HepG2 (cell line): ENCODE measurements at regions not wholly inside any gene's neighbourhood (a gene's known extent, or its start where the extent isn't known, plus 50 kb on each side); places are given as distances from the start of the nearest gene placed in this dataset.

ENCODE experiments used
- ATAC-seq: fragments of 200-7000 bp; cut with Tn5 transposase; 3 replicates; pipeline ENCODE4 v1.9.1; 2020; ENCODE audit warnings: mild to moderate bottlenecking, moderate library complexity
- BruUV-seq: library from RNA; stranded (reverse); fragments of 400-500 nt; replicated peaks from 2 replicates; lab custom pipeline; 2021; lab: Mats Ljungman, UMichigan
- CTCF ChIA-PET: fragments of 300-600 bp; formaldehyde crosslinking; extraction: SDS; loops from one replicate; lab custom pipeline; 2021; ENCODE audit warnings: low total read pairs, inconsistent platforms, low intra/inter-chr PET ratio; lab: Yijun Ruan, JAX
- POLR2A ChIA-PET: fragments of 350-600 bp; sonication (Branson Sonifier 250); formaldehyde crosslinking; loops from one replicate; lab custom pipeline; 2020; ENCODE audit warnings: antibody characterized with exemption, inconsistent platforms; lab: Yijun Ruan, JAX
- DNase-seq: peaks from one replicate; pipeline ENCODE4 v3.0.0-alpha.2; 2015; ENCODE audit warnings: low spot score
- FAIRE-seq: peaks from 3 replicates; lab custom pipeline; 2011; peaks lifted over from hg19 to GRCh38; lab: Jason Lieb, UNC
- H2AFZ ChIP-seq: one replicate; pipeline ENCODE4 v1.6.1; 2011; ENCODE audit warnings: low read length, inconsistent platforms
- H3K27ac ChIP-seq: fragments of 300-600 bp; 3 replicates; pipeline ENCODE4 v1.8.0; 2011; ENCODE audit warnings: mixed run types, mild to moderate bottlenecking, mixed read lengths, low read length, inconsistent platforms; ENCODE audit not compliant: insufficient read depth; ENCODE audit errors: extremely low read length
- H3K27me3 ChIP-seq, 2 experiments: fragments of 200-600 bp in 1 of 2; 2 replicates in 1 of 2; 3 replicates in 1 of 2; pipeline versions ENCODE4 v1.6.0 to v1.8.0; 2011; ENCODE audit warnings: low read length in 2 of 2, mild to moderate bottlenecking in 2 of 2, moderate library complexity in 2 of 2, inconsistent platforms in 1 of 2; ENCODE audit not compliant: insufficient read depth in 2 of 2, control insufficient read depth in 1 of 2
- H3K36me3 ChIP-seq, 2 experiments: fragments of 200-600 bp in 1 of 2; replicated peaks in 1 of 2; 2 replicates in 1 of 2; 3 replicates in 1 of 2; pipeline versions ENCODE4 v1.5.1 to v1.8.0; 2011; ENCODE audit warnings: low read length in 2 of 2, inconsistent platforms in 1 of 2; ENCODE audit not compliant: insufficient read depth in 2 of 2, control insufficient read depth in 1 of 2
- H3K4me1 ChIP-seq: 2 replicates; pipeline ENCODE4 v1.5.1; 2012; ENCODE audit warnings: low read length, inconsistent platforms; ENCODE audit not compliant: insufficient read depth
- H3K4me2 ChIP-seq: 2 replicates; pipeline ENCODE4 v1.6.0; 2011; ENCODE audit warnings: low read depth, low read length, inconsistent platforms
- H3K4me3 ChIP-seq, 3 experiments: fragments of 200-600 bp in 1 of 3; sonication (generic), shearing (Covaris generic) in 1 of 3; replicated peaks in 1 of 3; 2 replicates each; pipeline ENCODE4 v1.5.1; 2011 to 2016; ENCODE audit warnings: low read length in 3 of 3, inconsistent platforms in 2 of 3, low read depth in 2 of 3, mild to moderate bottlenecking in 2 of 3, control low read depth in 1 of 3, mixed read lengths in 1 of 3; ENCODE audit not compliant: insufficient read depth in 1 of 3
- H3K79me2 ChIP-seq: one replicate; pipeline ENCODE4 v1.6.1; 2011; ENCODE audit warnings: low read length, inconsistent platforms; ENCODE audit not compliant: insufficient read depth
- H3K9ac ChIP-seq: 2 replicates; pipeline ENCODE4 v1.6.0; 2011; ENCODE audit warnings: mild to moderate bottlenecking, low read depth, low read length, inconsistent platforms; ENCODE audit not compliant: insufficient read depth
- H3K9me3 ChIP-seq: 2 replicates; pipeline ENCODE4 v1.5.1; 2012; ENCODE audit warnings: mild to moderate bottlenecking, low read length
- H4K20me1 ChIP-seq: 2 replicates; pipeline ENCODE4 v1.6.0; 2011; ENCODE audit warnings: inconsistent platforms, mild to moderate bottlenecking, low read length, moderate library complexity; ENCODE audit not compliant: insufficient read depth
- ARNT2 ChIP-seq: sonication (generic); formaldehyde crosslinking; IDR thresholded peaks from 2 replicates; pipeline ENCODE4 v1.8.0; 2022; ENCODE audit warnings: mild to moderate bottlenecking, low read depth, missing genetic modification reagents, moderate library complexity
- KAT2B ChIP-seq: fragments of 150-350 bp; IDR thresholded peaks from 2 replicates; pipeline ENCODE4 v1.6.1; 2014; ENCODE audit warnings: low read depth, low read length, borderline replicate concordance
- KDM2A ChIP-seq: sonication (generic); formaldehyde crosslinking; IDR thresholded peaks from 2 replicates; pipeline ENCODE4 v1.4.0; 2020; ENCODE audit warnings: low read depth, missing genetic modification reagents, borderline replicate concordance
- KMT2B ChIP-seq: IDR thresholded peaks from 2 replicates; pipeline ENCODE4 v1.6.1; 2016; ENCODE audit warnings: missing genetic modification reagents, missing compliant biosample characterization
- MLX ChIP-seq: IDR thresholded peaks from 2 replicates; pipeline ENCODE4 v1.6.1; 2016
- RBAK ChIP-seq: sonication (generic); formaldehyde crosslinking; IDR thresholded peaks from 2 replicates; pipeline ENCODE4 v1.5.1; 2020; ENCODE audit warnings: mild to moderate bottlenecking, missing genetic modification reagents
- SATB2 ChIP-seq: sonication (generic); formaldehyde crosslinking; IDR thresholded peaks from 2 replicates; pipeline ENCODE4 v1.5.0; 2020; ENCODE audit warnings: missing genetic modification reagents
- SRSF9 ChIP-seq: fragments of 200-400 bp; formaldehyde crosslinking; IDR thresholded peaks from 2 replicates; pipeline ENCODE4 v1.6.1; 2018; ENCODE audit warnings: borderline replicate concordance, mild to moderate bottlenecking, low read depth, low read length; ENCODE audit not compliant: insufficient read depth, poor library complexity, severe bottlenecking
- ZFP82 ChIP-seq: sonication (generic); formaldehyde crosslinking; IDR thresholded peaks from 2 replicates; pipeline ENCODE4 v1.5.1; 2020; ENCODE audit warnings: mild to moderate bottlenecking, missing genetic modification reagents, borderline replicate concordance
- ZNF256 ChIP-seq: sonication (generic); formaldehyde crosslinking; conservative IDR thresholded peaks from 2 replicates; pipeline ENCODE4 v1.4.0; 2020; ENCODE audit warnings: missing genetic modification reagents
- ZNF280B ChIP-seq: sonication (generic); formaldehyde crosslinking; IDR thresholded peaks from 2 replicates; pipeline ENCODE4 v1.5.0; 2020; ENCODE audit warnings: missing genetic modification reagents, mild to moderate bottlenecking, borderline replicate concordance
- ZNF383 ChIP-seq: sonication (generic); formaldehyde crosslinking; IDR thresholded peaks from 2 replicates; pipeline ENCODE4 v1.4.0; 2020; ENCODE audit warnings: missing genetic modification reagents, mild to moderate bottlenecking, borderline replicate concordance
- ZNF530 ChIP-seq: sonication (generic); formaldehyde crosslinking; IDR thresholded peaks from 2 replicates; pipeline ENCODE4 v1.5.0; 2020; ENCODE audit warnings: low read depth, mild to moderate bottlenecking, missing genetic modification reagents
- ZNF607 ChIP-seq: sonication (generic); formaldehyde crosslinking; IDR thresholded peaks from 2 replicates; pipeline ENCODE4 v1.5.1; 2020; ENCODE audit warnings: missing genetic modification reagents, mild to moderate bottlenecking, borderline replicate concordance
- ZNF766 ChIP-seq: sonication (generic); formaldehyde crosslinking; IDR thresholded peaks from 2 replicates; pipeline ENCODE4 v1.5.0; 2020; ENCODE audit warnings: missing genetic modification reagents, borderline replicate concordance
- ZNF883 ChIP-seq: sonication (generic); formaldehyde crosslinking; IDR thresholded peaks from 2 replicates; pipeline ENCODE4 v1.5.1; 2020; ENCODE audit warnings: mild to moderate bottlenecking, missing genetic modification reagents; ENCODE audit errors: not compliant biosample characterization
- ZSCAN29 ChIP-seq: sonication (generic); formaldehyde crosslinking; conservative IDR thresholded peaks from 2 replicates; pipeline ENCODE4 v1.4.0; 2020; ENCODE audit warnings: mild to moderate bottlenecking, missing genetic modification reagents
- in situ Hi-C: cut with HindIII; loops from 2 replicates; pipeline ENCODE4 v1.10.0; 2017; ENCODE audit warnings: low pct_unique_long_range_greater_than_20kb; ENCODE audit not compliant: extremely low pct_ligation_motif_present
- intact Hi-C: fragments of 100-400 bp; cut with micrococcal nuclease; formaldehyde crosslinking; loops from one replicate; pipeline ENCODE4 v1.10.0; 2022; ENCODE audit not compliant: unreplicated experiment
- TF ChIP-seq, protein P1 (sequence below): sonication (generic); formaldehyde crosslinking; conservative IDR thresholded peaks from 2 replicates; pipeline ENCODE4 v1.4.0; 2020; ENCODE audit warnings: missing genetic modification reagents

DNA sequence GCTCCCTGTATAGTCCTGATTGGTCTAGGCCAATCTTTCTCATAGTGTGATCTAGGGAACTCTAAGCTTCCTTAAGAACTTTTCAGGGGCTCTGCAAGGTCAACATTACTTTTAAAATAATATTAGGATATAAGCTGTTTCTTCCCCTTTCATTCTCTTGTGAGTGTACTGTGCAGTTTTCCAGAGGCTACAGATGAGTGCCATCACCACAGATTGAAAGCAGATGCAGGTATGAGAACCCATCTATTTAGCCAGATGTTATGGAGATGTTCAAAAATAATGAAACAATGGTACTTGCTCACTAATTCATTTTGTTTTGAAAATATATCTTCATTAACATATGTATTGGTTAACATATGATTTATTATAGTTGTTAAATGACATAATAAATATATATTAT lies 169.2 kb upstream of the SEMA3A start:
- intact Hi-C loops (no loop called here), in situ Hi-C loops (no loop called here)
- Histone ChIP-seq H4K20me1 (no peaks in the 10 kb centered on the region), H3K9me3 (no peaks in the 10 kb centered on the region), H2AFZ (no peak overlapping the region), H3K4me1 (no peaks in the 10 kb centered on the region), H3K27me3 (no peaks in the 10 kb centered on the region), H3K79me2 (no peaks in the 10 kb centered on the region), H3K9ac (no peak overlapping the region), H3K4me2 (no peak overlapping the region), H3K36me3 (no peaks in the 10 kb centered on the region), H3K27ac (no peak overlapping the region), H3K4me3 (no peak overlapping the region)
- FAIRE-seq (no peak), DNase-seq (no peak), ATAC-seq (no peak)
- ChIA-PET POLR2A (no interaction called here), CTCF (no interaction called here)
- TF ChIP-seq ZNF766 (CRISPR knock-in tag) (no peak), KDM2A (no peak), SRSF9 (no peak), ZNF607 (CRISPR knock-in tag) (no peak), ZFP82 (CRISPR knock-in tag) (no peak), ZNF256 (CRISPR knock-in tag) (no peak), ARNT2 (CRISPR knock-in tag) (no peak), ZNF383 (CRISPR knock-in tag) (no peak), ZNF280B (CRISPR knock-in tag) (no peak), RBAK (no peak), ZSCAN29 (CRISPR knock-in tag) (no peak), KMT2B (CRISPR knock-in tag) (no peak), SATB2 (CRISPR knock-in tag) (no peak), MLX (CRISPR knock-in tag) (no peak), ZNF883 (CRISPR knock-in tag) (no peak), KAT2B (no peak), ZNF530 (CRISPR knock-in tag) (no peak)
- TF ChIP-seq, protein P1, sequence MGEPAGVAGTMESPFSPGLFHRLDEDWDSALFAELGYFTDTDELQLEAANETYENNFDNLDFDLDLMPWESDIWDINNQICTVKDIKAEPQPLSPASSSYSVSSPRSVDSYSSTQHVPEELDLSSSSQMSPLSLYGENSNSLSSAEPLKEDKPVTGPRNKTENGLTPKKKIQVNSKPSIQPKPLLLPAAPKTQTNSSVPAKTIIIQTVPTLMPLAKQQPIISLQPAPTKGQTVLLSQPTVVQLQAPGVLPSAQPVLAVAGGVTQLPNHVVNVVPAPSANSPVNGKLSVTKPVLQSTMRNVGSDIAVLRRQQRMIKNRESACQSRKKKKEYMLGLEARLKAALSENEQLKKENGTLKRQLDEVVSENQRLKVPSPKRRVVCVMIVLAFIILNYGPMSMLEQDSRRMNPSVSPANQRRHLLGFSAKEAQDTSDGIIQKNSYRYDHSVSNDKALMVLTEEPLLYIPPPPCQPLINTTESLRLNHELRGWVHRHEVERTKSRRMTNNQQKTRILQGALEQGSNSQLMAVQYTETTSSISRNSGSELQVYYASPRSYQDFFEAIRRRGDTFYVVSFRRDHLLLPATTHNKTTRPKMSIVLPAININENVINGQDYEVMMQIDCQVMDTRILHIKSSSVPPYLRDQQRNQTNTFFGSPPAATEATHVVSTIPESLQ (CRISPR knock-in tag), result no peak
- no TSS peak for BruUV-seq
